Thyroid gland (tissue), 4 donors: ENCODE measurements at regions not wholly inside any gene's neighbourhood (a gene's known extent, or its start where the extent isn't known, plus 50 kb on each side); places are given as distances from the start of the nearest gene placed in this dataset.

Source experiments
- DNase-seq, 2 donors: peaks; one replicate each; pipeline ENCODE4 v3.0.0-alpha.2; 2019
- H3K27ac ChIP-seq, 3 donors: fragments of 200-600 bp; sonication (generic); 1 replicate in 2 of 3; 2 replicates in 1 of 3; pipeline ENCODE4 v1.5.1; 2016 to 2019; ENCODE audit warnings: mild to moderate bottlenecking in 1 of 3, moderate library complexity in 1 of 3
- H3K27me3 ChIP-seq: fragments of 200-600 bp; sonication (generic); one replicate; pipeline ENCODE4 v1.5.1; 2019
- H3K36me3 ChIP-seq, 2 donors: fragments of 200-600 bp; sonication (generic); one replicate each; pipeline ENCODE4 v1.5.1; 2016 to 2019
- H3K4me1 ChIP-seq, 2 donors: fragments of 200-600 bp; sonication (generic); one replicate each; pipeline ENCODE4 v1.5.1; 2017 to 2019
- H3K4me3 ChIP-seq, 3 donors: fragments of 200-600 bp; sonication (generic); replicated peaks in 1 of 3; 1 replicate in 2 of 3; 2 replicates in 1 of 3; pipeline ENCODE4 v1.5.1; 2016; ENCODE audit warnings: mild to moderate bottlenecking in 1 of 3
- H3K9me3 ChIP-seq: fragments of 200-600 bp; sonication (generic); one replicate; pipeline ENCODE4 v1.5.1; 2017
- POLR2A ChIP-seq, 2 donors: fragments of 450-650 bp; IDR thresholded peaks; one replicate each; pipeline ENCODE4 v1.6.1; 2017; ENCODE audit warnings: antibody characterized with exemption in 2 of 2, mild to moderate bottlenecking in 2 of 2, moderate library complexity in 1 of 2
- WGBS, 2 donors: methylation state at CpG; one replicate each; pipeline ENCODE4 v1.1.5; 2017; 5-methylcytosine and 5-hydroxymethylcytosine counted together
- intact Hi-C: fragments of 100-400 bp; cut with DNase I; formaldehyde crosslinking; loops from one replicate; pipeline ENCODE4 v1.15.1; 2023
- TF ChIP-seq, protein P1 (sequence below), 6 experiments: fragments of 200-600 bp in 3 of 6; fragments of 450-650 bp in 3 of 6; sonication (generic) in 3 of 6; IDR thresholded peaks; one replicate each; pipeline ENCODE4 v1.5.1; 2016 to 2019; ENCODE audit warnings: antibody characterized with exemption in 6 of 6, mild to moderate bottlenecking in 2 of 6, inconsistent platforms in 1 of 6, moderate library complexity in 1 of 6

DNA sequence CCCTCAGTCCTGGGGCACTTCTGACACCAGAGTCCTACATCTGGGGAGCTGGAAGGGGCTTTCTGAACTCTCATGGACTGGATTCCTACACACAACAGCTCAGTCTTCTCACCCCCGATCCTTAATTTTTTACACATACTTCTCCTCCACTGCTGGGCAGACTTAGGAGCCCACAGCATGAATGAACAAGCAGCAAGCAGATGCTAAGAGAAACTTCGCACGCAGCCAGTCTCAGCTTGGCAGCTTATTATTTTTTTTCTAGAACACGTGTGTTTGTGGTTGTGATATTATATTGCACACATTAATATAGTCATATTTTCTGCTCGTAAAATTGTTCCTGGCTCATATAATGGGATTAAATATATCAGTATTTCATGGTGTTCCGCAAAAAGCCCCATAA is 50.9 kb upstream of the LOXL4 start:
- H3K27ac ChIP-seq = no peak overlapping the region
- no peaks in the 10 kb centered on the region for H3K9me3 ChIP-seq
- no peaks in the 10 kb centered on the region for H3K4me1 ChIP-seq
- TF ChIP-seq POLR2A (IDR thresholded peaks at IDR 0.05) = no peak
- TF ChIP-seq, protein P1, sequence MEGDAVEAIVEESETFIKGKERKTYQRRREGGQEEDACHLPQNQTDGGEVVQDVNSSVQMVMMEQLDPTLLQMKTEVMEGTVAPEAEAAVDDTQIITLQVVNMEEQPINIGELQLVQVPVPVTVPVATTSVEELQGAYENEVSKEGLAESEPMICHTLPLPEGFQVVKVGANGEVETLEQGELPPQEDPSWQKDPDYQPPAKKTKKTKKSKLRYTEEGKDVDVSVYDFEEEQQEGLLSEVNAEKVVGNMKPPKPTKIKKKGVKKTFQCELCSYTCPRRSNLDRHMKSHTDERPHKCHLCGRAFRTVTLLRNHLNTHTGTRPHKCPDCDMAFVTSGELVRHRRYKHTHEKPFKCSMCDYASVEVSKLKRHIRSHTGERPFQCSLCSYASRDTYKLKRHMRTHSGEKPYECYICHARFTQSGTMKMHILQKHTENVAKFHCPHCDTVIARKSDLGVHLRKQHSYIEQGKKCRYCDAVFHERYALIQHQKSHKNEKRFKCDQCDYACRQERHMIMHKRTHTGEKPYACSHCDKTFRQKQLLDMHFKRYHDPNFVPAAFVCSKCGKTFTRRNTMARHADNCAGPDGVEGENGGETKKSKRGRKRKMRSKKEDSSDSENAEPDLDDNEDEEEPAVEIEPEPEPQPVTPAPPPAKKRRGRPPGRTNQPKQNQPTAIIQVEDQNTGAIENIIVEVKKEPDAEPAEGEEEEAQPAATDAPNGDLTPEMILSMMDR (IDR thresholded peaks at IDR 0.05) = no peak
- no peaks in the 10 kb centered on the region for H3K36me3 ChIP-seq
- H3K27me3 ChIP-seq = no peaks in the 10 kb centered on the region
- no peak for DNase-seq
- intact Hi-C loops = no loop called here
- H3K4me3 ChIP-seq = no peak overlapping the region
- 93 to 95% methylated on average over 6 of the region's 6 CpGs for WGBS, 2 donors
